GM12891 (cell line): ENCODE measurements at regions not wholly inside any gene's neighbourhood (a gene's known extent, or its start where the extent isn't known, plus 50 kb on each side); places are given as distances from the start of the nearest gene placed in this dataset.

ENCODE experiments used
- PAX5 ChIP-seq: IDR thresholded peaks from 2 replicates; pipeline ENCODE4 v1.6.1; 2011; ENCODE audit warnings: low read length, moderate library complexity, mild to moderate bottlenecking; ENCODE audit not compliant: insufficient read depth, severe bottlenecking
- POLR2A ChIP-seq: IDR thresholded peaks from 2 replicates; pipeline ENCODE4 v1.6.1; 2011; ENCODE audit warnings: low read depth, low read length, control low read depth
- POLR2AphosphoS5 ChIP-seq: IDR thresholded peaks from 2 replicates; pipeline ENCODE4 v1.6.1; 2011; ENCODE audit warnings: low read depth, low read length, control low read depth
- POU2F2 ChIP-seq: IDR thresholded peaks from 2 replicates; pipeline ENCODE4 v1.6.1; 2011; ENCODE audit warnings: low read depth, mild to moderate bottlenecking, control low read depth, low read length, moderate library complexity
- SPI1 ChIP-seq: IDR thresholded peaks from 2 replicates; pipeline ENCODE4 v1.6.1; 2011; ENCODE audit warnings: low read depth, low read length, control low read depth
- TAF1 ChIP-seq: IDR thresholded peaks from 2 replicates; pipeline ENCODE4 v1.6.1; 2011; ENCODE audit warnings: low read depth, low read length, control low read depth

- no peak for TF ChIP-seq POLR2A
- TF ChIP-seq POLR2AphosphoS5 = no peak
- no peak for TF ChIP-seq SPI1
- no peak for TF ChIP-seq TAF1
- TF ChIP-seq POU2F2 = no peak
- TF ChIP-seq PAX5 = no peak
Observed at GRCh38 chr12:92412856-92413255, 267.2 kb upstream of the BTG1 start.
